SK-N-SH treated with all-trans-retinoic acid at 6 μM for 48 hours (cell line): ENCODE measurements at regions not wholly inside any gene's neighbourhood (a gene's known extent, or its start where the extent isn't known, plus 50 kb on each side); places are given as distances from the start of the nearest gene placed in this dataset.

Experiments
- PATZ1 ChIP-seq: fragments of 250-450 bp; sonication (Bioruptor Pico); IDR thresholded peaks from 2 replicates; pipeline ENCODE4 v1.8.0; 2020; ENCODE audit warnings: mild to moderate bottlenecking, moderate library complexity, borderline replicate concordance
- ZC3H10 ChIP-seq: fragments of 250-450 bp; sonication (Bioruptor Pico); IDR thresholded peaks from 2 replicates; pipeline ENCODE4 v1.5.1; 2021; ENCODE audit warnings: mild to moderate bottlenecking, moderate library complexity
- ZFP3 ChIP-seq: fragments of 250-450 bp; sonication (Bioruptor Pico); IDR thresholded peaks from 2 replicates; pipeline ENCODE4 v1.5.0; 2020; ENCODE audit warnings: mild to moderate bottlenecking, moderate library complexity
- ZNF70 ChIP-seq: fragments of 450-650 bp; formaldehyde crosslinking; IDR thresholded peaks from 2 replicates; pipeline ENCODE4 v1.5.0; 2020; ENCODE audit warnings: mild to moderate bottlenecking, moderate library complexity

- TF ChIP-seq ZFP3 (CRISPR knock-in tag) = no peak
- no peak for TF ChIP-seq ZNF70 (CRISPR knock-in tag)
- no peak for TF ChIP-seq ZC3H10 (CRISPR knock-in tag)
- TF ChIP-seq PATZ1 (CRISPR knock-in tag) = no peak
Observed at GRCh38 chr11:27916541-27917100, 191.3 kb downstream of the KIF18A start.
